GM18867 (cell line): ENCODE measurements at regions not wholly inside any gene's neighbourhood (a gene's known extent, or its start where the extent isn't known, plus 50 kb on each side); places are given as distances from the start of the nearest gene placed in this dataset.
"Not testable (repeated sequence)": the region's sequence is repeated elsewhere in the genome, so short reads cannot be mapped to it uniquely, and the experiment has no call there.

Experiments used
- ATAC-seq: cut with Tn5 transposase; IDR thresholded peaks from one replicate; pipeline ENCODE4 v1.9.1; 2021; ENCODE audit warnings: mild to moderate bottlenecking, moderate library complexity; ENCODE audit not compliant: unreplicated experiment

- no peak for ATAC-seq
Measured at GRCh38 chr2:31664949-31665724, 84.4 kb upstream of the SRD5A2 start.

DNA sequence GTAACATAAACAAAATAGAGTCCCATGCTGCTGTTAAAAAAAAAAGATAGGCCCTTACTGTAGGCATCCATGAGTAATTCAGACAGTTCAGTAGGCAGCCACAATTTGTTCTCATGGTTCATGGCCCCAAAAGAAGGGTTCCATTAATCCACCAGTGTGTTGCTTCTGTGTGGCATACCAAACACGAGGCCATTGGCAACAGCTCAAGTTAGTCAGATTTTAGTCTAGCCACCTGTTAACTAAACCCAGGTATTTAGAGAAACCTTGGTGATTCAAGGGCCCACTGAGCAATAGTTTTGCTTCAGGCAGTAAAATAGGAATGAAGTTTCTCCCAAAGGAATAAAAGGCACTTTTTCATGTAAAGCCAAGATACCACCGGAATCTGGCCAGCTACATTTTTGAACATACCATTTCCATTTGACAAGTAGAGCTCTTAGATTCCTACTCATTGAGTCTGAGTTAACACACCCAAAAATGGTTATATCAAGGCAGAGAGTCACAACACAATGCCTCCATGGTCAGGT, 80.1 kb upstream of the SRD5A2 start:
- no peak for ATAC-seq

DNA sequence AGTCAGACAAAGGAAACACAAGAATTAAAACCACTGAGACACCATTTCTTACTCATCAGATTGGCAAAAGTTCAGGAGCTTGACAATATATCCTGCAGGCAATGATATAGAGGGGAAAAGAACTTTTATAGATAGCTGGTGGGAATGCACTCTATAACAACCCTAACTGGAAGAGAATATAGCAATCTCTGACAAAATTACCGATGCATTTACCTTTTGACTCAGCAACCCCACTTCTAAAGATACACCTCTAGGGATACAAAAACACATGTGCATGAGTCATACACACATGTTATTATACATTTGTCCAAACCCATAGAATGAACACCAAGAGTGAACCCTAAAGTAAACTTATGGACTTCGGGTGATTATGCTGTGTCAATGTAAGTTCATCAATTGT, 79.4 kb upstream of the SRD5A2 start:
- ATAC-seq, result no peak

DNA sequence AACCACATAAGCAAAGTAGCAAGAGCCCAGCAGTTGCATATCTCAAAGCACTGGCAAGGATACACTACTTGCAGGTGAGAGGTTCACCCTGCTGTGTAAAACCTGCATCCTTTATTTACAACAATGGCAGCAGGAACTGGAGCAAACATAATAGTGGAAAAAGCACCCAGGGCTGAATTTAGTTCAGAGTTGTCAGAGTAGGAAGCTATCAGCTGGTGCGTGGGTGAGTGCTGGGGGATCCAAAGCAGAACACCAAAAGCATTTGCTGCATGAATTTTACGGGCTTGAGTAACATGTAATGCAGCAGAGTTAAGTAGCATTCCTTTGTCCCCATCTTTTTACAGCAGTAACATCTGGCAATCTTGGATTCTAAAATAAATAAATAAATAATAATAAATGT, 73.5 kb upstream of the SRD5A2 start:
- ATAC-seq, result no peak

GRCh38 chr2:31651736-31652135, 71.0 kb upstream of the SRD5A2 start:
- no peak for ATAC-seq

- ATAC-seq, result no peak
Measured at GRCh38 chr2:31651267-31651666, 70.5 kb upstream of the SRD5A2 start.

DNA sequence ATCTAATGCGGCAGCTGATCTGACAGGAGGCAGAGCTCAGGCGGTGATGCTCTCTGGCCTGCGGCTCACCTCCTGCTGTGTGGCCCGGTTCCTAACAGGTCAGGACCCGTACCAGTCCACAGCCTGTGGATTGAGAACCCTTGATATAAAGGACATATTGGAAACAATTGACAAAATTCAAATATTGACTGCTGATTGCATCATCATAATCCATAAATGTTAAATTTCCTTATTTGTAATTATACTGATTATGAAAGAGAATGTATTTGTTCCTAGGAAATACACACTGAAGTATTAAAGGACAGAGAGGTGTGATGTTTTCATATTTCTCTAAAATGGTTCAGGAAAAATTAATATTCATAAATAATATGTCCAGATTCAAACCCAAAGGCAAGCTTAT, 63.8 kb upstream of the SRD5A2 start:
- ATAC-seq, result no peak

- no peak for ATAC-seq
Measured at GRCh38 chr2:31642707-31643106, 62.0 kb upstream of the SRD5A2 start.

GRCh38 chr2:31632201-31632600, 51.5 kb upstream of the SRD5A2 start:
- not testable (repeated sequence) for ATAC-seq
